Stimulated activated memory B cell treated with anti-CD40 and anti-IgM and Interleukin-4, amounts not matched to agents 10 μg/mL and 1 μg/mL and 100 μg/mL, for 72 hours (primary cell): ENCODE measurements at regions not wholly inside any gene's neighbourhood (a gene's known extent, or its start where the extent isn't known, plus 50 kb on each side); places are given as distances from the start of the nearest gene placed in this dataset.

Experiments
- ATAC-seq: fragments of 150-1000 bp; cut with Tn5 transposase; 2 replicates; pipeline ENCODE4 v1.10.0; 2021
- H3K27ac Mint-ChIP-seq: one replicate; pipeline ENCODE4 v1.8.0; 2022; ENCODE audit warnings: mild to moderate bottlenecking, mixed read lengths
- H3K27me3 Mint-ChIP-seq: one replicate; pipeline ENCODE4 v1.8.0; 2022; ENCODE audit warnings: mixed read lengths
- H3K36me3 Mint-ChIP-seq: one replicate; pipeline ENCODE4 v1.8.0; 2022; ENCODE audit warnings: mixed read lengths
- H3K4me1 Mint-ChIP-seq: one replicate; pipeline ENCODE4 v1.8.0; 2022; ENCODE audit warnings: mixed read lengths
- H3K4me3 Mint-ChIP-seq: one replicate; pipeline ENCODE4 v1.8.0; 2022; ENCODE audit warnings: mild to moderate bottlenecking, moderate library complexity, mixed read lengths
- H3K9me3 Mint-ChIP-seq: one replicate; pipeline ENCODE4 v1.8.0; 2022; ENCODE audit warnings: mixed read lengths

- Mint-ChIP-seq H3K4me1 (no peaks in the 10 kb centered on the region), H3K4me3 (no peak overlapping the region), H3K9me3 (no peaks in the 10 kb centered on the region), H3K27ac (no peak overlapping the region), H3K36me3 (no peaks in the 10 kb centered on the region), H3K27me3 (no peaks in the 10 kb centered on the region)
- no peak for ATAC-seq
These were observed 666.8 kb upstream of the NDST4 start for GRCh38 chr4:115780268-115780667.

DNA sequence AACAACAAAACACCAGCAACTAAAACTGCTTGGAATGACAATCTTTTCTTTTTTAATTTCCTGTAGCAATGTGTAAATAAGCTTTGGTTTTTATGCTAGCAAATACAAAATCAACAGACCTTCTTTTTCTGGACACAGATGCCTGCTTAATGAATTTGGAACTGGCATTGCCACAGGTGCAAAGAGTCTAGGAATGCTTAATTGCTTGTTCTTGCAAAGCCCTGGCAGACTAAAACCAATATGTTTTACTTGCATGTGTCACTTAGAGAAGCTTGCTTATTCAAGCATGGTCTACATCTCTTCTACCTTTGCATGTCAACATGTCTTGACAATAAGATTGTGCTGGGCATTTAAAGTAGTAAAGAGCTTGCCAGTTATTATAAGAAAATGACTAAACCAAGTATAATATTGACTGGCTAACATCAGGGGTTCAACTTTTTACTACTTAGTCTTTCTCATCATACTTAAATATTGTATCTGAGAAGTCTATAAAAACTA is 656.7 kb upstream of the NDST4 start:
- H3K9me3 Mint-ChIP-seq, result peaks cover 2% of the 10 kb centered on the region
- ATAC-seq, result no peak
- no peaks in the 10 kb centered on the region for H3K4me1 Mint-ChIP-seq
- no peak overlapping the region for H3K27ac Mint-ChIP-seq
- H3K4me3 Mint-ChIP-seq, result no peak overlapping the region
- H3K36me3 Mint-ChIP-seq, result no peaks in the 10 kb centered on the region
- H3K27me3 Mint-ChIP-seq, result no peaks in the 10 kb centered on the region

DNA sequence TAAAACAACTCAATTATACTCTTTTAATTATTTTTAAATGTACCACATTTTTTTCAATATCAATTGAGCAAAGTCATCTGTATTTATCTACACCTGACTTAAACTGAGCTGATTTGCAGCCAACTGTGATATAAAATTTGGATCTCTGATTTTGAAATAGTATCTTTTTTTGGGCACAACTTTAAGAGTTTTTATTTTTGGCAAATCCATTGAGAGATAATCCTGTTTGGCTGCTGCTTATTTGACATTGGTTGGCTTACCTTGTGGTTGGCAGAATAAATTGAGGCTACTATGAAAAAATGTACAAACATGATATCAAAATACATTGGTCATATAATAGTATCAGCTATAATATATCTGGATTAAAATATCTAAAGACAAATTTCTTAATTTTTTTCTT is 656.0 kb upstream of the NDST4 start:
- Mint-ChIP-seq H3K4me3 (no peak overlapping the region), H3K9me3 (peaks cover 2% of the 10 kb centered on the region)

DNA sequence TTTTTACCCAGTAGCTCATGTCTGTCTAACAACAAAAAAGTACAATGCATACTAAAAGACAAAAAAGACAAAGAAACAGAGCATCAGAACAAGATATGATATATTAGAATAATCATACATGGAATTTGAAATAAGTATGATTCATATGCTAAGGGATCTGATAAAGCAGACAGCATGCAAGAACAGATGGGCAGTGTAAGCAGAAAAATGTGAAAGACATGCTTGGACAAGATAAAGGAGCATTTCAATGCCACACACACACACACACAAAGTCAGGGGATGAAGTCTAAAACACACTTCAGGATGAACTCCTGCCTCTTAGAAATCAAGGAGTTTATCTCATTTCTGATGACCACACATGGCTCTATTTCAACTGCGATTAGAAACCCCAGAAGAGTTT is 649.6 kb upstream of the NDST4 start:
- H3K9me3 Mint-ChIP-seq, result peaks cover 2% of the 10 kb centered on the region
- H3K27ac Mint-ChIP-seq, result no peak overlapping the region
- no peaks in the 10 kb centered on the region for H3K27me3 Mint-ChIP-seq
- no peaks in the 10 kb centered on the region for H3K4me1 Mint-ChIP-seq
- no peak for ATAC-seq
- no peak overlapping the region for H3K4me3 Mint-ChIP-seq
- no peaks in the 10 kb centered on the region for H3K36me3 Mint-ChIP-seq

More for the DNA sequence above, 656.0 kb upstream of the NDST4 start:
- no peaks in the 10 kb centered on the region for H3K36me3 Mint-ChIP-seq
- no peaks in the 10 kb centered on the region for H3K4me1 Mint-ChIP-seq
- no peak for ATAC-seq
- H3K27ac Mint-ChIP-seq, result no peak overlapping the region
- H3K27me3 Mint-ChIP-seq, result no peaks in the 10 kb centered on the region

GRCh38 chr4:115759231-115759630 is 645.8 kb upstream of the NDST4 start:
- H3K27ac Mint-ChIP-seq, result no peak overlapping the region
- no peaks in the 10 kb centered on the region for H3K36me3 Mint-ChIP-seq
- ATAC-seq, result no peak
- no peaks in the 10 kb centered on the region for H3K27me3 Mint-ChIP-seq
- H3K9me3 Mint-ChIP-seq, result no peaks in the 10 kb centered on the region
- H3K4me3 Mint-ChIP-seq, result no peak overlapping the region
- no peaks in the 10 kb centered on the region for H3K4me1 Mint-ChIP-seq

- Mint-ChIP-seq H3K4me3 (no peak overlapping the region), H3K9me3 (peaks cover 5% of the 10 kb centered on the region), H3K36me3 (no peaks in the 10 kb centered on the region), H3K27ac (no peak overlapping the region), H3K27me3 (no peaks in the 10 kb centered on the region), H3K4me1 (no peaks in the 10 kb centered on the region)
- no peak for ATAC-seq
These were observed 636.0 kb upstream of the NDST4 start for GRCh38 chr4:115749404-115749803.

DNA sequence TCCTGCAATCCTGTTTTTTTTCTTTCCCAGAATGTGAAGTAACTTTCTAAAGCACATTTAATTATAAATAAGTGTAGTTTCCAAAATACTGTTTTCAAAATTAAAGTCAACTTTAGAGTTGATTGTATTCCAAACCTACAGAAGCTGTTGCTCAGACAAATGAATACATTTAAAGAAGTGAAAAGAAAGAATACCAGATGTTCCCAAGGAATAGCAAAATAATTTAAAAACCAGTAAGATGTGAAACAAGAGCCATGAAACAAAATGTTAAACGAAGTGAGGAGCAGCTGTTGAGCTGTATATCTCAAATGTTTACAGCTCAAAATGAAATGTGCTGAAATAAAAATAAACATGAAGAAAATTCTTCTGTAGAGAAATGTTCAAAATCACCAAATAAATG is 627.4 kb upstream of the NDST4 start:
- H3K9me3 Mint-ChIP-seq, result no peaks in the 10 kb centered on the region
- no peak for ATAC-seq
- no peak overlapping the region for H3K4me3 Mint-ChIP-seq
- H3K27me3 Mint-ChIP-seq, result no peaks in the 10 kb centered on the region
- no peaks in the 10 kb centered on the region for H3K36me3 Mint-ChIP-seq
- no peak overlapping the region for H3K27ac Mint-ChIP-seq
- H3K4me1 Mint-ChIP-seq, result no peaks in the 10 kb centered on the region

DNA sequence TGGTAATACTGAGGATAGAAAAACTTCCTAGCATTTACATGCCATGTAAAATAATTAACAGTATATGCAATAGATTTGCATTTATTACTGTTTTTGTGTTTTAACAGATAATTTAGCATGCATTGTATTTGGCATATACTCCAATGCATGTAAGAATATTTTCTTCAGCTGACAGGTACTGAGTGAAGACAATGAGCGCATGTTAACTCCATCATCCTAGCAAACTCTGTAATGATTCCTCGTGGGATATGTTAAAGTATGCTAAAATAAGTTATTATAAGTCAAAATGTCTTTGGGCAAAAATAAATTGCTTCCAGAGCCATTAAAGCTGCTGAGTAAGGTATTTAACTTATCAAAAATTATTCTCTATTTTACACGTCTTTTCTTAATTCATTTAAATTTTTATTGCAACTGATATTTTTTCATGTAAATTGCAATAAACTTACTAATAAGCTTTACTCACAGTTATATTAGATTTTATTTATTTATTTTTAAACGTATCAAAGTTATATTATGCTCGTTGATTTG is 616.4 kb upstream of the NDST4 start:
- no peak for ATAC-seq
- Mint-ChIP-seq H3K27me3 (no peaks in the 10 kb centered on the region), H3K4me1 (no peaks in the 10 kb centered on the region), H3K9me3 (peaks cover 3% of the 10 kb centered on the region), H3K27ac (no peak overlapping the region), H3K36me3 (no peaks in the 10 kb centered on the region), H3K4me3 (no peak overlapping the region)

- Mint-ChIP-seq H3K9me3 (peaks cover 3% of the 10 kb centered on the region), H3K4me1 (no peaks in the 10 kb centered on the region), H3K36me3 (no peaks in the 10 kb centered on the region), H3K27ac (no peak overlapping the region), H3K4me3 (no peak overlapping the region), H3K27me3 (no peaks in the 10 kb centered on the region)
- no peak for ATAC-seq
These were observed 610.2 kb upstream of the NDST4 start for GRCh38 chr4:115723621-115724020.

DNA sequence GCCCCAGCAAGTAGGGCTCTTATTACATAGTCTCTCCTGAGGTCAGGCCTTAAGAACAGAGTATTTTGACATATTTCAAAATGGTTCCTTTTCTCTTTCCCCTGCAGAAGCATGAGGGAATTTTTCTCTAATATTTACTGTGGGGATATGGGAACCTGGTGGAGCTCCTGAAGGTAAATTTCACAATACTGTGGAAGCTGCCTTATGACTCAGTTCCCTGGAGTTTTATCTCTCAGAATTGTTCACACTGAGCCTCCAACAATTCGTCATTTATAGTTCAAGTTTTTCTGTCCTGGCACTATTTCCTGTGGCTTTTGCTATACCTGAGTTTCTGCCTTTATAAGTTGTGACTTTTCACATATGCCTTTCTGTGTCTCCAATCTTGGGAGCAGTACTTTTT is 607.2 kb upstream of the NDST4 start:
- H3K27me3 Mint-ChIP-seq, result no peaks in the 10 kb centered on the region
- no peaks in the 10 kb centered on the region for H3K36me3 Mint-ChIP-seq
- no peak overlapping the region for H3K4me3 Mint-ChIP-seq
- no peak for ATAC-seq
- H3K9me3 Mint-ChIP-seq, result peaks cover 3% of the 10 kb centered on the region
- no peak overlapping the region for H3K27ac Mint-ChIP-seq
- no peaks in the 10 kb centered on the region for H3K4me1 Mint-ChIP-seq

DNA sequence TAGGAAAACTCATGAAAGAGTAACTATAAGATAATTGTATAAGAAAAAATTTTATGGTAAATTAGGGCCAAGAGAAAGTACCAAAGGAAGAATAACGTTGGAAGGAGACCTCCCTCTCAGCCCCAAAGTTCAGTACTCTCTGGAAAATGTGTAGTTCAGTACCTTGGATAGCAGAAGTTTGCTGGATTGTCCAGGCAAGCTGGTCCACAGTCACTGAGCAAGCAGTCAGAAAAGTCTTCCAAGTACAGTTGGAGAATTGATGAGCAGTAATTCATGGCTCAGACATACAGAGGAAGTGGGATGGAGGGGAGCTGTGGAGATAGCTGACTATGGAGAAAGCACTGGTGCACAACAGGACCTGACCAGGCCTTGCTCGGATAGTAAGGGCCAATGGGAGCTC is 598.2 kb upstream of the NDST4 start:
- Mint-ChIP-seq H3K4me1 (no peaks in the 10 kb centered on the region), H3K9me3 (peaks cover 2% of the 10 kb centered on the region), H3K4me3 (no peak overlapping the region), H3K36me3 (no peaks in the 10 kb centered on the region), H3K27me3 (no peaks in the 10 kb centered on the region), H3K27ac (no peak overlapping the region)
- no peak for ATAC-seq

GRCh38 chr4:115688961-115689360 is 575.5 kb upstream of the NDST4 start:
- no peak overlapping the region for H3K27ac Mint-ChIP-seq
- no peak for ATAC-seq
- H3K36me3 Mint-ChIP-seq, result no peaks in the 10 kb centered on the region
- no peaks in the 10 kb centered on the region for H3K27me3 Mint-ChIP-seq
- H3K9me3 Mint-ChIP-seq, result no peaks in the 10 kb centered on the region
- no peaks in the 10 kb centered on the region for H3K4me1 Mint-ChIP-seq
- no peak overlapping the region for H3K4me3 Mint-ChIP-seq

- Mint-ChIP-seq H3K27ac (no peak overlapping the region), H3K4me3 (no peak overlapping the region), H3K4me1 (no peaks in the 10 kb centered on the region)
These were observed 573.8 kb upstream of the NDST4 start for GRCh38 chr4:115687052-115687755.

GRCh38 chr4:115678425-115678941 is 565.1 kb upstream of the NDST4 start:
- Mint-ChIP-seq H3K36me3 (no peaks in the 10 kb centered on the region), H3K4me1 (no peaks in the 10 kb centered on the region), H3K27me3 (no peaks in the 10 kb centered on the region), H3K9me3 (no peaks in the 10 kb centered on the region), H3K27ac (no peak overlapping the region), H3K4me3 (no peak overlapping the region)
- no peak for ATAC-seq

More at GRCh38 chr4:115687052-115687755, 573.8 kb upstream of the NDST4 start:
- H3K27me3 Mint-ChIP-seq, result no peaks in the 10 kb centered on the region
- no peak for ATAC-seq
- H3K9me3 Mint-ChIP-seq, result no peaks in the 10 kb centered on the region
- H3K36me3 Mint-ChIP-seq, result no peaks in the 10 kb centered on the region

DNA sequence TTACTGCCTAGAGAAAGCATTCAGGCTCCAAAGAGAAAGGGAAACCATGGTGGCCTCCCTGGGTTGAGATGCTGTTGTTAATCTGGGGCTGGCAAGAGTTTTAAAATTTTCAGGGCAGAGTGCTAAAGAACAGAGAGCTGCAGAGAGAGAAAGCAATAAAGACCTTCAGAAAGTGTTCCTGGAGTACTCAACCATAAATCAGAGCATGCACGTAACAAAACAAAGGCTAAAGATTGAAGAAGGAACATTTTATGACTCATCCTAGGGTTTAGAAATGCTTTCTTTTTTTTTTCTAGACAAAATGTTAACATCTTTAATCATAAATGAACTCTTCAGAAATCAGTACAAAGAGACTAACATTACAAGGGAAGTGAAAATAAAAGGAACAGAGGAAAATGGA is 562.3 kb upstream of the NDST4 start:
- Mint-ChIP-seq H3K27ac (no peak overlapping the region), H3K9me3 (no peaks in the 10 kb centered on the region), H3K27me3 (no peaks in the 10 kb centered on the region), H3K4me1 (no peaks in the 10 kb centered on the region), H3K36me3 (no peaks in the 10 kb centered on the region), H3K4me3 (no peak overlapping the region)
- no peak for ATAC-seq

- Mint-ChIP-seq H3K27ac (no peak overlapping the region), H3K9me3 (no peaks in the 10 kb centered on the region), H3K27me3 (no peaks in the 10 kb centered on the region), H3K4me3 (no peak overlapping the region), H3K36me3 (no peaks in the 10 kb centered on the region), H3K4me1 (no peaks in the 10 kb centered on the region)
- ATAC-seq, result no peak
These were observed 561.1 kb upstream of the NDST4 start for GRCh38 chr4:115674485-115674884.
